ENCODE measurements at regions not wholly inside any gene's neighbourhood (a gene's known extent, or its start where the extent isn't known, plus 50 kb on each side); places are given as distances from the start of the nearest gene placed in this dataset.

GRCh38 chr11:92682136-92682535 is 287.3 kb upstream of the MTNR1B start (continued):
- no peak for TF ChIP-seq ZNF462 (CRISPR knock-in tag; IDR thresholded peaks at IDR 0.05)
- TF ChIP-seq POLR2AphosphoS5 (IDR thresholded peaks at IDR 0.05; ENCODE audit: low read depth), result no peak
- no peak for TF ChIP-seq ZNF114 (CRISPR knock-in tag; IDR thresholded peaks at IDR 0.05)
- no peak for TF ChIP-seq CREB1 (CRISPR knock-in tag; IDR thresholded peaks at IDR 0.05; ENCODE audit: low read depth)
- TF ChIP-seq ZNF331 (CRISPR knock-in tag; IDR thresholded peaks at IDR 0.05; ENCODE audit: low read depth), result no peak
- TF ChIP-seq EZH2phosphoT487 (IDR thresholded peaks at IDR 0.05; ENCODE audit: unreplicated experiment), result no peak
- TF ChIP-seq, protein P1, sequence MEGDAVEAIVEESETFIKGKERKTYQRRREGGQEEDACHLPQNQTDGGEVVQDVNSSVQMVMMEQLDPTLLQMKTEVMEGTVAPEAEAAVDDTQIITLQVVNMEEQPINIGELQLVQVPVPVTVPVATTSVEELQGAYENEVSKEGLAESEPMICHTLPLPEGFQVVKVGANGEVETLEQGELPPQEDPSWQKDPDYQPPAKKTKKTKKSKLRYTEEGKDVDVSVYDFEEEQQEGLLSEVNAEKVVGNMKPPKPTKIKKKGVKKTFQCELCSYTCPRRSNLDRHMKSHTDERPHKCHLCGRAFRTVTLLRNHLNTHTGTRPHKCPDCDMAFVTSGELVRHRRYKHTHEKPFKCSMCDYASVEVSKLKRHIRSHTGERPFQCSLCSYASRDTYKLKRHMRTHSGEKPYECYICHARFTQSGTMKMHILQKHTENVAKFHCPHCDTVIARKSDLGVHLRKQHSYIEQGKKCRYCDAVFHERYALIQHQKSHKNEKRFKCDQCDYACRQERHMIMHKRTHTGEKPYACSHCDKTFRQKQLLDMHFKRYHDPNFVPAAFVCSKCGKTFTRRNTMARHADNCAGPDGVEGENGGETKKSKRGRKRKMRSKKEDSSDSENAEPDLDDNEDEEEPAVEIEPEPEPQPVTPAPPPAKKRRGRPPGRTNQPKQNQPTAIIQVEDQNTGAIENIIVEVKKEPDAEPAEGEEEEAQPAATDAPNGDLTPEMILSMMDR (conservative IDR thresholded peaks at IDR 0.05; ENCODE audit: low read depth in 2 of 2), result no peak
- TF ChIP-seq EZH2 (IDR thresholded peaks at IDR 0.05; ENCODE audit: low read depth, unreplicated experiment), result no peak

DNA sequence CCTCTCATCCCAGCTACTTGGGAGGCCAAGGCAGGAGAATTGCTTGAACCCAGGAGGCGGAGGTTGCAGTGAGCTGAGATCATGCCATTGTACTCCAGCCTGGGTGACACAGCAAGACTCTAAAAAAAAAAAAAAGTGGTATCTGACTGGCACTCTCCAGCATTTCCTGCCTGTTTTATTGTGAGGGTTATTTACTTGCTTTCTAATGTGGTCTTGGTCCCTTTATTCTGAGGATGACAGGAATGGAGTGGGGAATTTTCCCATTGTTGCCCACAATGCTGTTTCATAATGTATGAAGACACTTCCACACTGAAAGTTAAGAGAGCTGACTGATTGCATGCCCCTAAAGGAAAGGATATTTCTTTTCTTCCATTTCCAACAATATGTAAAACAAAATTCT is 286.5 kb upstream of the MTNR1B start:
- DNase-seq (ENCODE audit: low spot score), result no peak
- no peak overlapping the region for H3K27ac ChIP-seq (ENCODE audit: low read depth)
- ATAC-seq, result no peak
- H3K9me2 ChIP-seq (ENCODE audit: insufficient read depth), result peaks cover 4% of the 10 kb centered on the region
- no peaks in the 10 kb centered on the region; the same call in 1 of the 2 replicates for H4K20me1 ChIP-seq (replicated peaks; ENCODE audit: insufficient read depth)
- no peaks in the 10 kb centered on the region for H3K9me3 Mint-ChIP-seq
- H3K27me3 Mint-ChIP-seq (ENCODE audit: insufficient read depth, low read depth, poor library complexity), result no peaks in the 10 kb centered on the region
- no peak overlapping the region for H2AFZ ChIP-seq
- H3K36me3 Mint-ChIP-seq (ENCODE audit: low read depth), result peaks cover 11% of the 10 kb centered on the region; the same call in 2 of the 3 replicates
- no peak overlapping the region for H3K27ac Mint-ChIP-seq
- no peak overlapping the region for H3K4me3 Mint-ChIP-seq
- no peaks in the 10 kb centered on the region; the same call in none of the 2 replicates for H3K4me1 ChIP-seq (ENCODE audit: insufficient read depth)
- no peaks in the 10 kb centered on the region for H3K36me3 ChIP-seq (ENCODE audit: insufficient read depth)
- H3K4me3 ChIP-seq, result no peak overlapping the region
- peaks cover 20% of the 10 kb centered on the region for H3K4me1 Mint-ChIP-seq
- no peak overlapping the region for H3K4me2 ChIP-seq
- H3K79me2 ChIP-seq (replicated peaks; ENCODE audit: insufficient read depth), result no peaks in the 10 kb centered on the region
- H3F3A ChIP-seq (replicated peaks; ENCODE audit: low read depth), result no peaks in the 10 kb centered on the region
- H3K27me3 ChIP-seq (ENCODE audit: insufficient read depth), result no peaks in the 10 kb centered on the region
- TF ChIP-seq, protein P1 (conservative IDR thresholded peaks at IDR 0.05; ENCODE audit: low read depth in 2 of 2), result no peak
- no peak for TF ChIP-seq STAT1 (IDR thresholded peaks at IDR 0.05; ENCODE audit: unreplicated experiment)
- TF ChIP-seq EZH2 (IDR thresholded peaks at IDR 0.05; ENCODE audit: low read depth, unreplicated experiment), result no peak
- no peak for TF ChIP-seq ZNF331 (CRISPR knock-in tag; IDR thresholded peaks at IDR 0.05; ENCODE audit: low read depth)
- no peak for TF ChIP-seq EZH2phosphoT487 (IDR thresholded peaks at IDR 0.05; ENCODE audit: unreplicated experiment)
- TF ChIP-seq NANOG (IDR thresholded peaks at IDR 0.05; ENCODE audit: borderline replicate concordance), result no peak
- TF ChIP-seq REST (IDR thresholded peaks at IDR 0.05; ENCODE audit: unreplicated experiment), result no peak

Data from GM23338 (cell line).